IMR-90 (cell line): ENCODE measurements at regions not wholly inside any gene's neighbourhood (a gene's known extent, or its start where the extent isn't known, plus 50 kb on each side); places are given as distances from the start of the nearest gene placed in this dataset.

ENCODE experiments used
- CEBPB ChIP-seq: IDR thresholded peaks from 2 replicates; pipeline ENCODE4 v1.6.1; 2012; ENCODE audit warnings: low read depth, low read length, improper control_type of control experiment
- CHD1 ChIP-seq: IDR thresholded peaks from 2 replicates; pipeline ENCODE4 v1.6.1; 2012; ENCODE audit warnings: low read depth, low read length, improper control_type of control experiment
- MXI1 ChIP-seq: IDR thresholded peaks from 2 replicates; pipeline ENCODE4 v1.6.1; 2012; ENCODE audit warnings: low read depth, mild to moderate bottlenecking, low read length, moderate library complexity, borderline replicate concordance
- POLR2A ChIP-seq: IDR thresholded peaks from 2 replicates; pipeline ENCODE4 v1.6.1; 2012; ENCODE audit warnings: mild to moderate bottlenecking, low read depth, low read length
- RCOR1 ChIP-seq: IDR thresholded peaks from 2 replicates; pipeline ENCODE4 v1.6.1; 2012; ENCODE audit warnings: mild to moderate bottlenecking, low read length, improper control_type of control experiment; ENCODE audit not compliant: insufficient replicate concordance
- USF2 ChIP-seq: fragments of 150-350 bp; IDR thresholded peaks from 2 replicates; pipeline ENCODE4 v1.6.1; 2017; ENCODE audit warnings: mild to moderate bottlenecking, antibody characterized with exemption, low read length, low read depth
- TF ChIP-seq, protein P1 (sequence below): conservative IDR thresholded peaks from 2 replicates; pipeline ENCODE4 v1.5.1; 2012; ENCODE audit warnings: mild to moderate bottlenecking, low read depth, low read length, improper control_type of control experiment
- TF ChIP-seq, protein P2 (sequence below): fragments of 150-350 bp; IDR thresholded peaks from 2 replicates; pipeline ENCODE4 v1.6.1; 2016; ENCODE audit warnings: low read depth, mild to moderate bottlenecking, low read length, moderate library complexity, borderline replicate concordance

DNA sequence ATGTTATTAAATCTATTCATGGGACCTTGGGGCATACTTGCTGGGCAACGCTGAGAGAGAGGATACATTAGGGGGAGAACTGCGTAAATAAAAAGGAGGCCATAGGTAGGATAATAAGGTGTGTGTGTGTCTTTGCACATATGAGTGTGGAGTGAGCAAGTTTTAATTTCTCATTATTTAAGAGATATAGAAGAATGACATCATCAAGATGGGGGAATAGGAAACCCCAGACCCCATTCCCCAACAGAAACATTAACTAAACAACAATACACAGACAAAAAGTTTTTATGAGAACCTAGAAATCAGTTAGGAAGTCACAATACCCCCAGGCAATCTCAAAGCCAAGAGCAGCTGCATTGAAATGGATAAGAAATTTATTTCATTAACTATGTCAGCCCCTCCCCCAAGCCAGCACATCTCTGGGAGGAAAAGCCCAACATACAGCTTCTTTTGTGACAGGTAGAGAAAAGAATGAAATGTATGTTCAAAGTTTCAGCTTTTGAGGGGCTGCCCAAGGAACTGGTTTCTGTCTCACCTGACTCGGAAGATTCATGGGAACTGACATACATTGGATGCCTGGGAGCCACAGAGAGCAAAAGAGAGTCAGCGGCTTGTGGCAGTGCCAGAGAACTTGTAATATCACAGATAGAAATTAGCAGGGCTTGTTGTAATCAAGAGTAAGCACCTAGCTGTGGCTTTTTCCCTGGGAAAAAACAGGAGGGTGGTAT, 234.3 kb upstream of the NFIA start:
- TF ChIP-seq, protein P1, sequence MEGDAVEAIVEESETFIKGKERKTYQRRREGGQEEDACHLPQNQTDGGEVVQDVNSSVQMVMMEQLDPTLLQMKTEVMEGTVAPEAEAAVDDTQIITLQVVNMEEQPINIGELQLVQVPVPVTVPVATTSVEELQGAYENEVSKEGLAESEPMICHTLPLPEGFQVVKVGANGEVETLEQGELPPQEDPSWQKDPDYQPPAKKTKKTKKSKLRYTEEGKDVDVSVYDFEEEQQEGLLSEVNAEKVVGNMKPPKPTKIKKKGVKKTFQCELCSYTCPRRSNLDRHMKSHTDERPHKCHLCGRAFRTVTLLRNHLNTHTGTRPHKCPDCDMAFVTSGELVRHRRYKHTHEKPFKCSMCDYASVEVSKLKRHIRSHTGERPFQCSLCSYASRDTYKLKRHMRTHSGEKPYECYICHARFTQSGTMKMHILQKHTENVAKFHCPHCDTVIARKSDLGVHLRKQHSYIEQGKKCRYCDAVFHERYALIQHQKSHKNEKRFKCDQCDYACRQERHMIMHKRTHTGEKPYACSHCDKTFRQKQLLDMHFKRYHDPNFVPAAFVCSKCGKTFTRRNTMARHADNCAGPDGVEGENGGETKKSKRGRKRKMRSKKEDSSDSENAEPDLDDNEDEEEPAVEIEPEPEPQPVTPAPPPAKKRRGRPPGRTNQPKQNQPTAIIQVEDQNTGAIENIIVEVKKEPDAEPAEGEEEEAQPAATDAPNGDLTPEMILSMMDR = no peak
- TF ChIP-seq RCOR1 (no peak), POLR2A (no peak), CEBPB (no peak), USF2 (no peak), CHD1 (no peak), MXI1 (no peak)
- TF ChIP-seq, protein P2, sequence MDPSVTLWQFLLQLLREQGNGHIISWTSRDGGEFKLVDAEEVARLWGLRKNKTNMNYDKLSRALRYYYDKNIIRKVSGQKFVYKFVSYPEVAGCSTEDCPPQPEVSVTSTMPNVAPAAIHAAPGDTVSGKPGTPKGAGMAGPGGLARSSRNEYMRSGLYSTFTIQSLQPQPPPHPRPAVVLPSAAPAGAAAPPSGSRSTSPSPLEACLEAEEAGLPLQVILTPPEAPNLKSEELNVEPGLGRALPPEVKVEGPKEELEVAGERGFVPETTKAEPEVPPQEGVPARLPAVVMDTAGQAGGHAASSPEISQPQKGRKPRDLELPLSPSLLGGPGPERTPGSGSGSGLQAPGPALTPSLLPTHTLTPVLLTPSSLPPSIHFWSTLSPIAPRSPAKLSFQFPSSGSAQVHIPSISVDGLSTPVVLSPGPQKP = no peak
